ENCODE measurements at regions not wholly inside any gene's neighbourhood (a gene's known extent, or its start where the extent isn't known, plus 50 kb on each side); places are given as distances from the start of the nearest gene placed in this dataset.

DNA sequence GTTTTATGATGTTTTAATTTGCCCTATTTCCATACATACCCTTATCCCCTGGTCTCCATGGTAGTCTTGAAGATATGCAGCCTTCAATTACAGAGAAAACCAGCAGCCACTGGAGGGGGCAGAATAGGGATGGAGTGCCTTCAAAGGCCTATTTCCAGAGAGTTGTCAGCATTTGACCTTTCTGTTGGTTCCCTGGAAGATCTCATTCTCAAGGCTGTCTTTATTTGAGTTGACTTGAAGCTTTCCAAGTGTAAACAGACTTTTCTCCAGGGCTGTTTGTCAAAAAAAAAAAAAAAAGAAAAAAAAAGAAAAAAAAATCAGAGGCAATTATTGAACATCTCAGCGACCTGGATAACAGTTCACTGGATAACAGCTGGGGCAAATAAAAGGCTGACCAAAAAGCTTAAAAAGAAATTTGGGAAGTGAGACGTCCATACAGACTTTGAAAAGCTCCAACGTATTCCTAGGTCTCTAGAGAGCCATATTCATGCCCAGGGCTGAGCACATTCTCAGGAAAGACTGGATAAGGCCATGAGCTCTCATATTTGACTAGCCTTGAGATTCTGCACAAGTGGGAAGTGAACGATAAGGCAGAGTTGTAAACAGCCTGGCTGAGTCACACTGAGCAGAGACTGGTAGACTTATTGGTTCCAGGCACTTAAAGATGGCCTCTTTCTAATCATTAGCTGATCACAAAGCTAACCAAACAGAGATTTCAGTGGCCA is 126.6 kb downstream of the VAPA start:
- Mint-ChIP-seq H3K36me3 (ENCODE audit: insufficient read depth in 2 of 2) (peaks cover 2 to 5% of the 10 kb centered on the region in 2 donors), H3K27ac (no peak overlapping the region), H3K4me3 (no peak overlapping the region), H3K4me1 (ENCODE audit: low read depth) (no peaks in the 10 kb centered on the region), H3K27me3 (ENCODE audit: low read depth) (peaks cover 5% of the 10 kb centered on the region), H3K9me3 (peaks cover 6 to 7% of the 10 kb centered on the region in 2 donors)
- DNase-seq = no peak
- no peak for ATAC-seq (replicated peaks in 1 of 2)

DNA sequence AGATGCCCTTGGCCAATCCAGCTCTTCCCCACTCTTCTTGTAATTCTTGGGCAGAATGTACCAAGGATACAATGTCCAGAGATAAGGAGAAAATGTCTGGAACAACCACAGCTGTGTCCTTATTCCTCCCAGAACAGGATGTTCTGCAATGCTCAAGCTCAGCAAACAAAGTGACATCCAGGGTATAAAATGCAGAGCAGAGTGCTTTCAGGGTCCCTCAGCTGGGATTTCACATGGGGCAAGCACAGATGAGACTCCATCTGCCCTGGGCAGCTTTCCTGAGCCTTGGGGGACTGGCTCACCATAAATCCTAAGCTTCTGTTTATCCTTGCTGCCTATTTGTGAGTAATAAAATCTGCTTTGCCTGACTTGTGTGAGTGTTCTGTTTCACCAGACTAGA is 127.4 kb downstream of the VAPA start:
- ATAC-seq (replicated peaks in 1 of 2) = no peak
- Mint-ChIP-seq H3K27me3 (ENCODE audit: low read depth) (peaks cover 2% of the 10 kb centered on the region), H3K4me3 (no peak overlapping the region), H3K9me3 (peaks cover 6 to 7% of the 10 kb centered on the region in 2 donors), H3K4me1 (ENCODE audit: low read depth) (no peaks in the 10 kb centered on the region), H3K36me3 (ENCODE audit: insufficient read depth in 2 of 2) (peaks cover 2 to 5% of the 10 kb centered on the region in 2 donors), H3K27ac (no peak overlapping the region)
- DNase-seq = no peak

DNA sequence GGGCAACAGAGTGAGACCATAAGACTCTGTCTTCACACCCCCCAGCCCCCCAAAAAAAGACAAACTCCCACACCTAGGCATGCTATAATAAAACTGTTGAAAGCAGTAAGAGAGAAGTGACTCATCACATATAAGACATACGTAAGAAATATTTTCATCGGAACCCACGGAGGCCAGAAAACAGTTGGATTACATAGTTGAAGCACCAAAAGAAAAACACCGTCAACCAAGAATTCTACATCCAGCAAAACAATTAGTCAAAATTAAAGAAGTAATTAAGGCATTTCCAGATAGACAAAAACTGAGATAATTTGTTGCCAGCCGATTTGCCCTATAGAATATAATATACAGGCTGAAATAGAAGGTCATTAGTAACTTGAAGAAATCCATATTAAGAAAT is 128.7 kb downstream of the VAPA start:
- H3K27me3 Mint-ChIP-seq (ENCODE audit: low read depth) = no peaks in the 10 kb centered on the region
- ATAC-seq (replicated peaks in 1 of 2) = no peak
- no peak overlapping the region for H3K27ac Mint-ChIP-seq
- H3K9me3 Mint-ChIP-seq = peaks cover 6 to 7% of the 10 kb centered on the region in 2 donors
- no peak for DNase-seq
- H3K4me1 Mint-ChIP-seq (ENCODE audit: low read depth) = no peaks in the 10 kb centered on the region
- H3K4me3 Mint-ChIP-seq = no peak overlapping the region
- peaks cover 2 to 5% of the 10 kb centered on the region in 2 donors for H3K36me3 Mint-ChIP-seq (ENCODE audit: insufficient read depth in 2 of 2)

DNA sequence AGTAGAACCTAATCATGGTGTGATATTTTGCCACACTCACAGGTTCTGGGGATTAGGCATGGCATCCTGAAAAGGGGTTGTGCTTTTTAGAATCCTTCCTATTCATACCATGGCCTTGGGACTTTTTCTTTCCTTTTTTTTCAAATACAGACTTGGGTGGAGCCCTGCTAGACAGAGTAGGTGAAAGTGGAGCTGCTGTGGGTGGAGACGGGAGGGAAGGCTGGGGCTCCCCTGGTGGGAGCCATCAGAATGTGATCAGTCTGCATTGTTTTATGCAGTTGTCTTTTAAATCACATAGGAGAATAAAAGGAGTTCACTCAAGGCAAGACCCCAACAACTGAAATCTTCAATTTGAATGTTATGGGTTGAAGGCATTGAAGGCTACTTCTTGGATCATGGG is 130.2 kb downstream of the VAPA start:
- Mint-ChIP-seq H3K4me1 (ENCODE audit: low read depth) (no peaks in the 10 kb centered on the region), H3K27ac (no peak overlapping the region), H3K9me3 (peaks cover 6 to 7% of the 10 kb centered on the region in 2 donors), H3K36me3 (ENCODE audit: insufficient read depth in 2 of 2) (peaks cover 2 to 5% of the 10 kb centered on the region in 2 donors), H3K4me3 (no peak overlapping the region), H3K27me3 (ENCODE audit: low read depth) (no peaks in the 10 kb centered on the region)
- DNase-seq (no peak), ATAC-seq (replicated peaks in 1 of 2) (no peak)

DNA sequence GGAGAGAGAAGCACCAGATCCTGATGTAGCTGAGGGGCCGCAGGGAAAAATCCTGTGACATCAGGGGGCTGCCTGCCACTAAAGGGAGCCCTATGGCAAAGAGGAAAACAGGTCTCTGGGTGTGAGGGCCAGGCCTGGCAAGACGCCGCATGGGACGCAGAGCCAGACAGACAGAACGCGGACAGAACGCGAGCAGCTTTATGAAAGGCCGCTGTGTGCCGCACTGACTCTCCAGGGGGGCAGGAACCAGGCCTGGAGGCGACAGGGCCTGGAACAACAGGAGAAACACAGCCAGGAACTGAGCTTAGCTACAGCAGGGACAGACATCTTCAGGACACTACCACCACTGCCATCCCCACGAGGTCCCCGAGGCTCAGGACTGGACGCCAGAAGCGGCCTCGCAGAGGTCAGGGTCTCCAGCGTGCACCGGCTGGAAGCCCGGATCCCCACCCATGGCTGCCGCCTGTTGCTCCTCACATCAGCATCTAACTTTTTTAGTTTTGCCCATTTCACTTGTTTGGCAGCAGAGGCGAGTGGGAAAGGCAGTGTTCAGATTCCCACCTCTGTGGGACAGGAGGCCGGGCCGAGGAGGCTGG is 131.6 kb downstream of the VAPA start:
- ATAC-seq (replicated peaks in 1 of 2) = no peak
- DNase-seq = no peak
- H3K27me3 Mint-ChIP-seq (ENCODE audit: low read depth) = no peaks in the 10 kb centered on the region
- no peak overlapping the region for H3K4me3 Mint-ChIP-seq
- peaks cover 6 to 7% of the 10 kb centered on the region in 2 donors for H3K9me3 Mint-ChIP-seq
- no peaks in the 10 kb centered on the region for H3K4me1 Mint-ChIP-seq (ENCODE audit: low read depth)
- H3K27ac Mint-ChIP-seq = no peak overlapping the region
- peaks cover 2 to 5% of the 10 kb centered on the region in 2 donors for H3K36me3 Mint-ChIP-seq (ENCODE audit: insufficient read depth in 2 of 2)

DNA sequence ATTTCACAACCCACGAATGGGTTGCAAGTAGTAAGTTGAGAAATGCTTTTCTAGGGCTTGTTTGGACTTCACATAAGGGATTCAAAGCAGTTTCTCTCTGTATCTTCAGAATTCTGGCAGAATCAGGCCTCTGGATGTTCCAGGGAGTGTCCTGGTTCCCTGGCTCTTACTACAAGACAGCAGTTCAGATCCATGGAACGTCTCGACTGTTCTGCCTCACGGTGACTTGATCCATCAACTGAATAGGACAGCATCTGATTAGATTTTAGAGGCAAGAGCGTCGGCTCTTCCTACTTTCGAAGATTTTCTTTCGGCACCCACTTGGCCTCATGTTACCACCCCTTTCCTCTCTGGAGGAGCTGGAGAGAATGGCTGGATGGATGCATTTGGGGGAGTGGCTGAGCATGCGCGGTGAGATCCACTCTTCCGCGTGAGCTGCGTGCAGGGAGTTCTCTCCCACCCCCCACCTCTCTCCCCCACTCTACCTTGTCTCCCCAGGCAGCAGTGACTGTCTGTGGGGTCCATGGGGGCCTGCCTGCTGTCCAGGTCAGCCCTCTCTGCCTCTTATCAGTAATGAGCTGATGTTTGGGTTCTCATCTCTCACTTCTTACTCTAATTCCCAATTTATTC is 132.5 kb downstream of the VAPA start:
- no peaks in the 10 kb centered on the region for H3K27me3 Mint-ChIP-seq (ENCODE audit: low read depth)
- no peak for DNase-seq
- H3K36me3 Mint-ChIP-seq (ENCODE audit: insufficient read depth in 2 of 2) = peaks cover 2 to 5% of the 10 kb centered on the region in 2 donors
- no peaks in the 10 kb centered on the region for H3K4me1 Mint-ChIP-seq (ENCODE audit: low read depth)
- peaks cover 6 to 7% of the 10 kb centered on the region in 2 donors for H3K9me3 Mint-ChIP-seq
- H3K4me3 Mint-ChIP-seq = no peak overlapping the region
- ATAC-seq (replicated peaks in 1 of 2) = no peak
- H3K27ac Mint-ChIP-seq = no peak overlapping the region

DNA sequence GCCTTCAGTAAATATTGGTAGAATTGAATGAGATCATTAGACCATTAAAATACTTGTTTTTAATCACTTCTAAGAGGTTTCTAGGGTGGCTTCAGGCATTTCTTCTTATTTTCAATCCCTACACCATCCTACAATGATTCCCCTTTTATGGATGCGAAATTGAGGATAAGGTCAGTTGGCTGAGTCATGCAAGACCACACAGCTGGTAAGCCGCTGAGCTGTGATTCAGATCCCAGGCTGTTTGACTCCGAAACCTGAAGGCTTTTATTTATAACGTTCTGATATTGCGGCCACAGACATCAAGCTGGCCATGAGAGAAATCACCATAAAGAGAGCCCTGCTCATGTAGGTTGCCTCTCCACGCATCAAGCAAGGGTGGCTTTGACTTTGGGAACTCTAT is 133.4 kb downstream of the VAPA start:
- Mint-ChIP-seq H3K27me3 (ENCODE audit: low read depth) (no peaks in the 10 kb centered on the region), H3K27ac (no peak overlapping the region), H3K4me1 (ENCODE audit: low read depth) (no peaks in the 10 kb centered on the region), H3K9me3 (peaks cover 2 to 3% of the 10 kb centered on the region in 2 donors), H3K4me3 (no peak overlapping the region), H3K36me3 (ENCODE audit: insufficient read depth in 2 of 2) (no peaks in the 10 kb centered on the region)
- DNase-seq (no peak), ATAC-seq (replicated peaks in 1 of 2) (no peak)

DNA sequence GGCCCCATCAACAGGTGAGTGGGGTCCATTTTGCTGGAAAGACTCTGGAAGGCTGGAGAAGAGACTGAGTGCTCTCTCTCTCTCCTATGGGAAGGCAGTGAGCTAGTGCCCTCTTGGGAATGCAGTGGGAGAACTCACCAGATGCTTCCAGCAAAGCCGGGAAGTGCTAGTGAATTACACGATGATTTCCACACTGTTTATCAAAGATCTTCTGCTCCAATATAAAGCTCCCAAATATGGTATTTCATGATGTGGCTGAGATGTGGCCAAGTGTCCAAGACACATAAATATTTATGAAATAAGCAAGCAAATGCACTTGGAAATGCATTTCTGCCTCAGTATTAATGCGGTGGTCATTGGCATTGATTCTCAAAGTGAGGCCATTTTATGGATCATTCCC is 135.9 kb downstream of the VAPA start:
- ATAC-seq (replicated peaks in 1 of 2) (no peak), DNase-seq (no peak)
- no peak overlapping the region for H3K4me3 Mint-ChIP-seq
- no peaks in the 10 kb centered on the region for H3K27me3 Mint-ChIP-seq (ENCODE audit: low read depth)
- no peaks in the 10 kb centered on the region for H3K4me1 Mint-ChIP-seq (ENCODE audit: low read depth)
- H3K36me3 Mint-ChIP-seq (ENCODE audit: insufficient read depth in 2 of 2) = no peaks in the 10 kb centered on the region
- H3K27ac Mint-ChIP-seq = no peak overlapping the region
- H3K9me3 Mint-ChIP-seq = no peaks in the 10 kb centered on the region

DNA sequence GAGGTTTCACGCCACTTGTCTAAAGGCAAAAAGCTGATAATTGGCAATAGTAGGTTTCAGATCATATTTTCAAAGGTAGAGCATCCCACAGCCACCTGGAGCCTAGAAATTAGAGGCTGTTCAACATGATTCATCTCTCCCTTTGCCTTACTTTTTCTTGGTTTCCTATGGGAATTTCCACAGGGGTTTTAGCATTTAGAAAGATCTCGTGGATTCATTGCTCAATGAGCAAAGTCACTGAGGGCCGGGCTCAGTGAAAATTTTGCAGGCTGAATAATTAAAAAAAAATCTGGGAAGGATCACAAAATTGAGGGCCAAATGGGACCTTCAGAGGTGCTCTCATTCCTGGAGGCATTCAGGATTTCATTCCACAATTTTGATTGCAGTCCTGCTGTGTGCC is 137.1 kb downstream of the VAPA start:
- Mint-ChIP-seq H3K27me3 (ENCODE audit: low read depth) (no peaks in the 10 kb centered on the region), H3K9me3 (no peaks in the 10 kb centered on the region), H3K4me3 (no peak overlapping the region), H3K4me1 (ENCODE audit: low read depth) (no peaks in the 10 kb centered on the region), H3K27ac (no peak overlapping the region), H3K36me3 (ENCODE audit: insufficient read depth in 2 of 2) (no peaks in the 10 kb centered on the region)
- ATAC-seq (replicated peaks in 1 of 2) = no peak
- DNase-seq = no peak

DNA sequence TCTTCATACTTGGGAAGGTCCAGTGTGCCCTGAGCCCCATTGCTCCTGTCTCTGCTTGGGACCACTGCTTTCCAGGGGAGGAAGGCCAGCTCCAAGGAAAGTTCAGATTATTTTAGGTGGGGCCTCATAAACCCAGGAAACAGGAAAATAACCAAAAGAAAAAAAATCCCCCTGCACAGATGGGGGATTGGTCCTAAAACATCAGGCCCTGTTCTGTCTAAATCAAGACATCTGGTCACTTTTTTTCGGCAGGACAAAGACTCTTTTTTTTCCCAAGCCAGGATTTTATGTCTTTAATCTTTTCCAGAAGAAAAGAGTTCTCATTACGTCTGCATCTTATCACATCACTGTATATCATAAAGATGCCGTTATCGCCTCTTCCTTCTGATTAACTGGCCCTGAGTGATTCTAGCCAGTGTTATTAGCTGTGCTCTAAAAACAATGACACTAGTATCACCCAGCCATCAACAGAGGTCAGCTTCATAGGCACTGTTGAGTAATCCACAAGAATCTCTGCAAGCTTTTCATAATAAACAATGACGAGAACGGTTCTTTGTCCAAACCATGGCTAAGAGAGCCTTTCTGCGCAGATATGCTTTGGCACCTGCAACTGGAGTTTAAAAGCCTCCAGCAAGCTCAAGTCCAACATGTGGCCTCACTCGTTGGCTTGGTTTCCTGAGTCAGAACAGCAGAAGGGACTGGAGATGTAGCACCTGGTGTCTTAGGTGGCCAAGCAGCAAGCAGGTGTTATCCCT is 138.2 kb downstream of the VAPA start:
- Mint-ChIP-seq H3K9me3 (no peaks in the 10 kb centered on the region), H3K4me1 (ENCODE audit: low read depth) (no peaks in the 10 kb centered on the region), H3K27me3 (ENCODE audit: low read depth) (no peaks in the 10 kb centered on the region), H3K4me3 (no peak overlapping the region), H3K27ac (no peak overlapping the region), H3K36me3 (ENCODE audit: insufficient read depth in 2 of 2) (no peaks in the 10 kb centered on the region)
- no peak for ATAC-seq (replicated peaks in 1 of 2)
- DNase-seq = no peak

DNA sequence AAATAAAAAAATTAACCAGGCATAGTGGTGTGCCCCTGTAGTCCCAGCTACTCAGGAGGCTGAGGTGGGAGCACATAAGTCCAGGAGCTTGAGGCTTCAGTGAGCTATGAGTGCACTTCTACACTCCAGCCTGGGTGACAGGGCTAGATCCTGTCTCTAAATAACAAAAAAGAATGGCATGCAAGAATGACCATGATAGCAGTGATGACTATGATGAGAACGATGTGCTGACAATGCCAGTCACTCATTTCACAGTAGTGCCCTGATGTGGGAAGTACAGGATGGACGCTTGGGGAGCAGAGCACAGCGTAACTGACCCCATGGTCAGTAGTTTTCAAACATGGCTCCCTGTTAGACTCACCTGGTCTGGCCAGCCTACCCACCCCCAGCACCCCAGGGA is 139.1 kb downstream of the VAPA start:
- no peaks in the 10 kb centered on the region for H3K27me3 Mint-ChIP-seq (ENCODE audit: low read depth)
- no peak overlapping the region for H3K27ac Mint-ChIP-seq
- no peak for ATAC-seq (replicated peaks in 1 of 2)
- H3K4me3 Mint-ChIP-seq = no peak overlapping the region
- no peaks in the 10 kb centered on the region for H3K36me3 Mint-ChIP-seq (ENCODE audit: insufficient read depth in 2 of 2)
- H3K9me3 Mint-ChIP-seq = no peaks in the 10 kb centered on the region
- DNase-seq = no peak
- H3K4me1 Mint-ChIP-seq (ENCODE audit: low read depth) = peaks cover 7% of the 10 kb centered on the region

DNA sequence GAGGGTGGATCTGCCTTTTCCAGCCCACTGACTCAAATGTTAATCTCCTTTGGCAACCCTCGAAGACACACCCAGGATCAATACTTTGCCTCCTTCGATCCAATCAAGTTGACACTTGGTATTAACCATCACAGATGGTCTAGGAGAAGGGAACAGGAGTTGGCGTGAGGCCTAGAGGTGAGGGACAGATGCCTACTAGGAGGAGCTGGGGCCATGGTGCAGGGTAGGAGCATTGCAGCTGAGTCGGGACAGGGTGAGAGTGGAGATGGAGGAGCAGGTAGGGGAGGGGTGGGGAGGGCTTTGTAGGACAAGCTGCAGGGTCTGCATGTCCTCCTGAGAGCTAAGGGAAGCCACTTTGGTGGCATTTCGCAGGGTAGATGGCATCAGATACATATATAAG is 140.0 kb downstream of the VAPA start:
- no peaks in the 10 kb centered on the region for H3K36me3 Mint-ChIP-seq (ENCODE audit: insufficient read depth in 2 of 2)
- ATAC-seq (replicated peaks in 1 of 2) (no peak), DNase-seq (no peak)
- H3K4me1 Mint-ChIP-seq (ENCODE audit: low read depth) = peaks cover 13% of the 10 kb centered on the region
- no peak overlapping the region for H3K4me3 Mint-ChIP-seq
- H3K9me3 Mint-ChIP-seq = no peaks in the 10 kb centered on the region
- H3K27ac Mint-ChIP-seq = no peak overlapping the region
- no peaks in the 10 kb centered on the region for H3K27me3 Mint-ChIP-seq (ENCODE audit: low read depth)

DNA sequence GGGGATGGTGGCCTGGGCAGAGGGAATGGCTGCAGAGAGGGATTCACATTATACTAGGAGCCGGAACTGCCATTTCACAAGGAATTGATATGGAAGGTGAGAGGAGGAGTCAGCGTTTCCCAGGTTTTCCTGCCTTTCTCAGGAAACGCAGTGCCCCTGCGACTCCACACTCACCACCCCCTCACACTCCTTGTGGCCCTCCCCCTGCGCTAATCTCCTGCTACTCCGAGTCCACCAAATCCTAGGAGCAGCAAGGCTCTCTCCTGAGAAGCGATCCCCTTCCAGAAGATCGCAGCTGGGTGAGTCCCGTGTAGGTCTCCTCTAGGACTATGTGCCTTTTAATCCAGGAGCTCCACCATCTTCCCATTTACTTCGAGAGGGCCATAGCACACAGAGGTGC is 140.6 kb downstream of the VAPA start:
- Mint-ChIP-seq H3K27me3 (ENCODE audit: low read depth) (no peaks in the 10 kb centered on the region), H3K9me3 (no peaks in the 10 kb centered on the region), H3K36me3 (ENCODE audit: insufficient read depth in 2 of 2) (no peaks in the 10 kb centered on the region), H3K4me1 (ENCODE audit: low read depth) (peaks cover 13% of the 10 kb centered on the region), H3K27ac (no peak overlapping the region), H3K4me3 (no peak overlapping the region)
- DNase-seq (no peak), ATAC-seq (replicated peaks in 1 of 2) (no peak)

Measured in activated T-cell treated with anti-CD3 and anti-CD28 coated beads, Interleukin-2, amount 50 U/mL, for 72 hours (primary cell).